ENCODE measurements at regions not wholly inside any gene's neighbourhood (a gene's known extent, or its start where the extent isn't known, plus 50 kb on each side); places are given as distances from the start of the nearest gene placed in this dataset.
"Not testable (repeated sequence)": the region's sequence is repeated elsewhere in the genome, so short reads cannot be mapped to it uniquely, and the experiment has no call there.

DNA sequence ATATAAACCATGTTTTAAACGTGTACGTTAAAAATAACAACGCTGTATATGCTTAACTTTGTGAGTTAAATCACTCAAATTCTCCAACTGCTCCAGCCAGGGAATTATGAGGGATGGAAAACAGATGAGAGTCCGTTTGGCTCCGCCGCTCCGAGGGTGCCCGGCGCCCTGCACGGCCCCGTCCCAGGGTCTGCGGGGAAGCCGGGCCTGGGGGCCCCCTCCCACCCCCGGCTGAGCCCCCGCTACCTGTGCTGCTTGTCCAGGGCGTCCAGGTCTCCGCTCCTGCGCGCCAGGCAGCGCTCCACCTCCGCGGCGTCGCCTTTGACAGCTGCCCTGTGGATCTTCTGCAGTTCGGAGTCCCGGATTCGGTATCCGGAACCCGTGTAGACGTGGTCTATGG, 415.5 kb downstream of the FOXD4L4 start:
- DNase-seq (ENCODE audit: low read depth); H3K4me3 ChIP-seq (ENCODE audit: low read length): not testable (repeated sequence)

DNA sequence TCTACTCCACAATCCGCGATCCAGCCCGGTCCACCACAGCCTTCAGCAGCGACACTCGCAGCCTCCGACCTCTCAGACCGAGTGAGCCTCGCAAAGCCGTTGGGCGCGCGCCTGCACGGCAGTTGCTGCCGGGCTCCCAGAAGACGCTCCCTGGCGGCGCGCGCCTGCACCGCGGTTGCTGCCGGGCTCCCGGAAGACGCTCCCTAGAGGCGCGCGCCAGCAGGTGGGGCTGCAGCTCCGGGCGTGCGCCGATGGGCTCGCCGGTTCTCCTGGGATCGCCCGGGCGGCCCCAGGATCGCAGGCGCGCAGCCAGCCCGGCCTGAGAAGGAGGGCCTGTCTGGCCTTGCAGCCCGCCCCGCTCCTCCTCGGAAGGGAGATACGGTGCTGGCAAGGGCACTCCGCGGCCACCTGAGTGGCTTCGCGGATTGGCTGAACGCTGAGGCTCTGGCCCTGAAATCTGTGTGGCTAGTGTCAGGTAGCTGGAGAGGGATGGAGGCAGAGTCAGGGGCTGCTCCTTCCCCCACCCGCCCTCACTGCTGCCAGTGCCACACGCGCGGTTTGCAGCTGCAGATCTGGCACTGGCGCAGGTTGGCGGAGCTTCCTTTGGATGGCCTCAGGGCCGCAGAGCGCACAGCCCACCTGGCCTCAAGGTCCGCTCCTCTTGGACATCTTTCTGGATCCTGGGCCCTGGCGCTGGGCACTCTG, 416.2 kb downstream of the FOXD4L4 start:
- TF ChIP-seq, protein P1, sequence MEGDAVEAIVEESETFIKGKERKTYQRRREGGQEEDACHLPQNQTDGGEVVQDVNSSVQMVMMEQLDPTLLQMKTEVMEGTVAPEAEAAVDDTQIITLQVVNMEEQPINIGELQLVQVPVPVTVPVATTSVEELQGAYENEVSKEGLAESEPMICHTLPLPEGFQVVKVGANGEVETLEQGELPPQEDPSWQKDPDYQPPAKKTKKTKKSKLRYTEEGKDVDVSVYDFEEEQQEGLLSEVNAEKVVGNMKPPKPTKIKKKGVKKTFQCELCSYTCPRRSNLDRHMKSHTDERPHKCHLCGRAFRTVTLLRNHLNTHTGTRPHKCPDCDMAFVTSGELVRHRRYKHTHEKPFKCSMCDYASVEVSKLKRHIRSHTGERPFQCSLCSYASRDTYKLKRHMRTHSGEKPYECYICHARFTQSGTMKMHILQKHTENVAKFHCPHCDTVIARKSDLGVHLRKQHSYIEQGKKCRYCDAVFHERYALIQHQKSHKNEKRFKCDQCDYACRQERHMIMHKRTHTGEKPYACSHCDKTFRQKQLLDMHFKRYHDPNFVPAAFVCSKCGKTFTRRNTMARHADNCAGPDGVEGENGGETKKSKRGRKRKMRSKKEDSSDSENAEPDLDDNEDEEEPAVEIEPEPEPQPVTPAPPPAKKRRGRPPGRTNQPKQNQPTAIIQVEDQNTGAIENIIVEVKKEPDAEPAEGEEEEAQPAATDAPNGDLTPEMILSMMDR (IDR thresholded peaks at IDR 0.05; ENCODE audit: insufficient read depth, low read depth, low read length, missing control alignments): peak; percentile 19
- peak overlapping the region; percentile 24 for H3K4me3 ChIP-seq (ENCODE audit: low read length)
- DNase-seq (ENCODE audit: low read depth): peak; percentile 88

DNA sequence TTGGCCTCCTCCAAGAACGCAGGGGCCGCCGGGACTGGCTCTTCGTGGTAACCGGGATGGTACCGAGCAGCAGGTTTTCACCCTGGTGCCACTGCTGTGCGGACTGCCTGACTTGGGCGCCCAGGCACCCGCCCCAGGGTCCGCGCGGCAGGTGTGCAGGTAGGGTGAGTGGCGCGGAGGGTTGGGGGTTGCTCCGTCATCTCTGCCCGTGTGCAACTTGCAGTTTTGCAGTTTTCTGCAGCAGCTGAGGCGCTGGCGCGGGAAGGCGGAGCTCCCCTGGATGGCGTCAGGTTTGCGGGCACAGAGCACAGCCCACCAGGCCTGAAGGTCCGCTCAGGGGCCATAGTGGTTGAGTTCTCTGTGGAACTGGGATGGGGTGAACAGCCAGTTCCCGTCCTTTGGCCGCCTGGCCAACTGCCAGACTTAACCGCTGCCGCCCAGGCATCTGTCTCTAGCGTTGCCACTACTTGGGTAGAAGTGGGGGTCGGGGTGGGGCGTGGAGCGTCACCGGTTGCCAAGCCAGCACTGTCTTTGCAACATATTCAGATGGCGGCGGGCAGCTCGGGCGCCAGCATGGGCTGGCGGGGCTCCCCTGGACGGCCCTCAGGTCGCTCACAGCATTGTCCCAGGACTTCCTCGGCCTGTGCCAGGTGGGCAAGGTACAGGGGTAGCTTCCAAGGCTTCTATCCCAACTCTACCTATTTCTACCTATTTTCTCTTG, 417.2 kb downstream of the FOXD4L4 start:
- not testable (repeated sequence) for H3K4me3 ChIP-seq (ENCODE audit: low read length); DNase-seq (ENCODE audit: low read depth)

DNA sequence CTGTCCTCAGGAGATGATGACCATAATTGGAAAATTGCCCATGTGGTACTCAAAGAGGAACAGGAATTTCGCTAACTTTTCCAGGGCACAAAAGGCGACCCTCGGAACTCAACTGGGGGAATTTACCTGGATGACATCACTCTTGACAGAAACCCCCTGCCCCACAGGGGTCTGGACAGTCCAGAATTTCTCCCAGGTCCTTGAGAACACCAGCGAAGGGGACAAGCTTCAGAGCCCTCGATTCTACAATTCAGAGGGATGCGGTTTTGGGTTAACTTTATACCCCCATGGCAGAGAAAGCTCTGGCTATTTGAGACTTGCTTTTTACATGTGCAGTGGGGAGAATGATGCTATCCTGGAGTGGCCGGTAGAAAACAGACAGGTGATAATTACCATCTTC, 445.4 kb downstream of the FOXD4L4 start:
- DNase-seq (ENCODE audit: low read depth); H3K4me3 ChIP-seq (ENCODE audit: low read length): not testable (repeated sequence)

DNA sequence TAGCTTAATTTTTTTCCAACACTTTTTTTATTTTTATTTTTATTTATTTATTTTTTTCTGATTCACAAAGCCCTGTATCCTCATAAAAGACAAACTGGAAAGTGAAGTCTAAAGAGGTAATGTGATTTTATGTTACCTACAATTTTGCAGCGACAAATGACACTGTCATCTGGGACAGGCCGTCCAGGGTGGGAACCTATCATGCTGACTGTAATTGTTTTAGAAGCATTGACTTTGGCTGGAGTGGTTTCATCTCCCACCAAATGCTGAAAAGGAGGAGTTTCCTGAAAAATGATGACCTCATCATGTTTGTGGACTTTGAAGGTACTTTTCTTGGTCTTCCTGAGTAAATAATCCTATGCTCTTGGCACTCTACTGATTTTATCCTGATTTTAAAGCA, 446.7 kb downstream of the FOXD4L4 start:
- not testable (repeated sequence) for H3K4me3 ChIP-seq (ENCODE audit: low read length); DNase-seq (ENCODE audit: low read depth)

DNA sequence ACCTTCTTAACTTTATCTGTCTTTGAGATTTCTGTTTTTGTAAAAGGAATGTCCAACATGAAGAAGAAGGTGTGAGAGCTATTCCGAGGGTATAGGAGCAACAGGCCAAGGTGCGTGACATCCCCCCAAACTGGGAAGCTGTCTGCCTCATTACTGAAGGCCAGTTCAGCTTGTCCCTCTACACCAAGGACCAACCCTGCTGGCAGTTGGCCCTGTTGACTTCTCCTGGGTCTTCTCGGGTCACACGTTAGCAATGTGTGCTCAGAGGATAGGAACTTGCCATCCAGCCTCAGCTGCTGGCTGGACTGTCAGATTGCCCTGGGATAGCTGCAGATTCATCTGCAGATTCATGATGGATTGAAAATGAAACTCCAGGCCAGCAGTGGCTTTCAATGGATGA, 460.3 kb downstream of the FOXD4L4 start:
- not testable (repeated sequence) for H3K4me3 ChIP-seq (ENCODE audit: low read length); DNase-seq (ENCODE audit: low read depth)

DNA sequence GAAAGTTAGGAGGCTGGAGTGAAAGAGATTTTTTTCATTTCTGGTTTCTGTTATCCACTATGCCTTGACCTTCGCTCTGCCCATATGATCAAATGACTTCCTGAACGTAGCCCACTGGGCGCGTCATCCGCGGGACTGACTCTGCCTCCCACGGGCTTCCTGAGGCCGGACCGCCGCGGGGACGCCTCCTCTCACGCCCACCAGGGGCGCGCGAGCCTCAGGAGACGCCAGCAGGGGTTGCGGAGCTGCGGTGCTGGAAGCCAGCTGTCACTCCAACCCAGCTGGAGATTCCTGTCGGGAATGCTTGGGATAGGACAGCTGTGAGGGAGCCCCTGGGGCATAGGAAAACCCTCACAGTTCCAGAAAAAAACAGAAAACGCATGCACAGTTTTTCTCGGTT, 461.5 kb downstream of the FOXD4L4 start:
- DNase-seq (ENCODE audit: low read depth); H3K4me3 ChIP-seq (ENCODE audit: low read length): not testable (repeated sequence)

DNA sequence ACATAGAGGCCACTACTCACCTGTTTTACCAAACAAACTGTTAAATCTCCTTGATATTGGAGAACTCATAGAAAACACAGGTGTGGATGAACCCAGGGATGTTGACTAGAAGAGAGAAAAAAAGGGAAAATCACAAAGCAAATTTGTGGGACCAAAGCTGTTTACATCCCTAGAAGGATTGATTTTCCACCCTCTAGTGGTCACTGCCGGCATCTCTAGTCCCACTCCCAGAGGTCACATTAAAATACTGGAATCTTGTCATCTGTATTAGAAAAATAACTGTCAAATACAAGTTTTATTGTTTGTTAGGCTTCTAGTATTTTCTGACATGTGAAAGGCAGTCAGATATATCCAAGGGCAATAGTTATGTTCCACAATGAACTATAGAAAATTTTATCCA, 469.7 kb downstream of the FOXD4L4 start:
- DNase-seq (ENCODE audit: low read depth); H3K4me3 ChIP-seq (ENCODE audit: low read length): not testable (repeated sequence)

DNA sequence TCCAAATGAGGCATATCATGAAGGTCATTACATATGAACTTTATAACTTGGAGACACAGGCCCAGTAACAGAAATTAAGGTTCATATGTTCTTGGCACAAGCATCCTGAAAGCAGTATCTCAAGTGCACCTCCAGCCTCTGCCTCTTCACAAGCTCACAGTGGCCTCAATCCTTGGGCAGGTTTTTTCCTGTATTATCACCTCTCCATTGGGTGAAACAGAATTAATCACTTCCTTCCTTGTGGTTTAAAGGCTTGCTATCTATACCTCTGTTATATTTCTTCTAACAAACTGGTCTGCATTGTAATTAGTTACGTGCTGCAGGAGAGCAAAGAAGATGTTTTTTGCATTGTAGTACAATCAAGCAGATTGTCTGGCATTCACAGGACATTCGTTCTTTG, 471.0 kb downstream of the FOXD4L4 start:
- H3K4me3 ChIP-seq (ENCODE audit: low read length): not testable (repeated sequence)

DNA sequence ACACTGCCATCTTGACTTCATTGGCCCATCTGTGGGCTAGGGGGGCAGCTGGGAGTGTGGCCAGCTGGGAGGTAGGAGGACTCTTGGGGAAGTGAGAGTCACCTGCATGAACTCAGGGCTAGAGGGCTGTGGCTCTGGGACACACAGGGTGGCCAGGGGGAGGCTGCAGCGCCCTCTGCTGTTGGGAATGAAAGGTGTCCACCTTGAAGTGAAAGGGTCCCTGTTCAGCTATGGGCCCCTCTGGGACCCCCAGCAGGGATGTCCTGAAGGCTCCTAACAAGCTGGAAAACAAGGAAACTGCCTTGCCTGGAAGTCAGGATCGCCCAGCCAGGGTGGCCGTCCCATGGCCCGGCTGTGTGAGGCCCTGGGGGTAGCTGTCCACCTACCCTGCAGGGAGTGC, 507.8 kb downstream of the FOXD4L4 start:
- not testable (repeated sequence) for DNase-seq (ENCODE audit: low read depth); H3K4me3 ChIP-seq (ENCODE audit: low read length)

More for the DNA sequence above, 471.0 kb downstream of the FOXD4L4 start:
- not testable (repeated sequence) for DNase-seq (ENCODE audit: low read depth)

DNA sequence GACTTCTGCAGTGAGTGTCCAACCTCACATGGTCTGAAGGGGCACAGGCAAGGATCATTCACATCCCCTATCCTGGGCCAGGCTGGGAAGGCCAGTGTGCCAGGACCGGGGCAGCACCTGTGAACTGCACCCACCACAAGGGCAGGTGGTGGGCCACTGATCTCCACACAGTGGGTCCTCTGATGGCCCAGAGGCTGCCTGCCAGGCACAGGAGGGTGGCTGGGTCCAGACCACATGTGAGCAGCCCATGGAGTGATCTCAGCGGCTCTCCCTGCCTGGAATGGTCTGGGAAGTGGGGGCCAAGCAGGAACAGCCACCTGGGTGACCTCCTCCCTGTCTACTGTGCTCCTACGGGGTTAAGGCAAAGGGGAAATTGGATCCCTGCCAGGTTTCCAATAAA, 508.5 kb downstream of the FOXD4L4 start:
- not testable (repeated sequence) for H3K4me3 ChIP-seq (ENCODE audit: low read length); DNase-seq (ENCODE audit: low read depth)

DNA sequence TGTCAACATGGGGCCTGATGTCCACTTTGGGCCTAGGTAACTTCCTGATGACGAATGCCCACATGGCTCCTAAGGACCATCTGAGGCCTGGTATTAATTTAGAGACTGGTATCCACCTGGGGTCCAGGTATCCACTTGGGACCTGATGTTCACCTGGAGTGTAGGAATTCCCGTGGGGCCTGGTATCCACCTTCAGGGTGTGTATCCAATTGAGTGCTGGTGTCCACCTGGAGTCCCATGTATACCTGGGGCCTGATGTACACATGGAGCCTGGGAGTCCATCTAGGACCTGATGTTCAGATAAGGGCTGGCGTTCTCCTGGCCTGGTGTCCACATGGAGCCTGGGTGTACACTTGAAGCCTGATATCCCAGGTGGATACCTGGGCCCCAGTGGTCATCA, 520.6 kb downstream of the FOXD4L4 start:
- H3K4me3 ChIP-seq (ENCODE audit: low read length); DNase-seq (ENCODE audit: low read depth): not testable (repeated sequence)

DNA sequence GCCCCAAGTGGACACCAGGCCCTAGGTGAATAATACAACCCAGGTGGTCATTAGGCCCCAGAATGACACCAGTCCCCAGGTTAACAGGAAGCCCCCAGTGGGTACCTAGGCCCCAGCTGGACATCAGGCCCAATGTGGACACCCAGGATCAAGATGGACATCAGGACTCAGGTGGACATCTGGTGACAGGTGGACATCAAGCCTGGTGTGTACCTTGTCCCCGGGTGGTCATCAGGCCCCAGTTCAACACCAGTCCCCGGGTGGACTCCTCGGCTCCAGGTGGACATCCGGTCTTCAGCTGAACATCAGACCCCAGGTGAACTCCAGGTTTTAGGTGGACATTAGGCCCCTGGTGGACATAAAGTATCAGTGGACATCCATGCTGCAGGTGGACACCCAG, 524.6 kb downstream of the FOXD4L4 start:
- not testable (repeated sequence) for H3K4me3 ChIP-seq (ENCODE audit: low read length); DNase-seq (ENCODE audit: low read depth)

DNA sequence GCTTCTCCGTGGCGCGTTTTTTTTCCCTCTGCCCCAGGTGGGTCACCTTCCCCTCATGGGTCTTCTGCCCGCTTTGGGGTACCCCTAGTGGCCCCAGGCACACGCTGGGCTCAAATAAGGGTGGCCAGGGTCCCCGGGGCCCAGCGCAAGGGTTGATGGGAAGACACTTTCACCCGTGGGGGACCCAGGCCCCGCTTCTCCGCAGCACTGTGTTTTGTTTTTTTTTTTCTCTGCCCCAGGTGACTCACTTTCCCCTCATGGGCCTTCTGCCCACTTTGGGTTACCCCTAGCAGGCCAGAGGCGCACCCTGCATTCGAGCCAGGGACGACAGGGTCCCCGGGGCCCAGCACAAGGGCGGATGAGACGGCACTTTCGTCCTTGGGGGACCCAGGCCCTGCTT, 526.7 kb downstream of the FOXD4L4 start:
- not testable (repeated sequence) for H3K4me3 ChIP-seq (ENCODE audit: low read length); DNase-seq (ENCODE audit: low read depth)

DNA sequence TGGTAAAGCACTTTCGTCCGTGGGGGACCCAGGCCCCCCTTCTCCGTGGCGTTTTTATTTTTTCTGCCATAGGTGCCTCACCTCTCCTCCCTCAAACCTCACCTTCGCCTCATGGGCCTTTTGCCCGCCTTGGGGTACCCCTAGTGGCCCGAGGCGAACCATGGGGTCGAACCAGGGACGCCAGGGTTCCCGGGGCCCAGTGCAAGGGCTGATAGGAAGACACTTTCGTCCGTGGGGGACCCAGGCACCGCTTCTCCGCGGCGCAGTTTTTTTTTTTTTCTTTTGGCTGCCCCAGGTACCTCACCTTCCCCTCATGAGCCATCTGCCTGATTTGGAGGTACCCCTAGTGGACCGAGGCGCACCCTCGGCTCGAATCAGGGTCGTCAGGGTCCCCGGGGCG, 527.8 kb downstream of the FOXD4L4 start:
- DNase-seq (ENCODE audit: low read depth); H3K4me3 ChIP-seq (ENCODE audit: low read length): not testable (repeated sequence)

DNA sequence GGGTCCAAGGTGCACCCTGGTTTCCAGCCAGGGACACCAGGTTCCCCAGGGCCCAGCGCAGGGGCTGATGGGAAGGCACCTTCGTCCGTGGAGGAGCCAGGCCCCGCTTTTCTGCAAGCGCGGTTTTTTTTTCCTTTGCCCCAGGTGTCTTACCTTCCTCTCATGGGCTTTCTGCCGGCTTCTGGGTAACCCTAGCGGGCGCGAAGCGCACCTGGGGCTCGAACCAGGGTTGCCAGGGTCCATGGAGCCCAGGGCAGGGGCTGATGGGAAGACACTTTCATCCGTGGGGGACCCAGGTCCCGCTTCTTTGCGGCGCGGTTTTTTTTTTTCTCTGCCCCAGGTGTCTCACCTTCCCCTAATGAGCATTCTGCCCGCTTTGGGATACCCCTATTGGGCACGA, 529.3 kb downstream of the FOXD4L4 start:
- DNase-seq (ENCODE audit: low read depth); H3K4me3 ChIP-seq (ENCODE audit: low read length): not testable (repeated sequence)

DNA sequence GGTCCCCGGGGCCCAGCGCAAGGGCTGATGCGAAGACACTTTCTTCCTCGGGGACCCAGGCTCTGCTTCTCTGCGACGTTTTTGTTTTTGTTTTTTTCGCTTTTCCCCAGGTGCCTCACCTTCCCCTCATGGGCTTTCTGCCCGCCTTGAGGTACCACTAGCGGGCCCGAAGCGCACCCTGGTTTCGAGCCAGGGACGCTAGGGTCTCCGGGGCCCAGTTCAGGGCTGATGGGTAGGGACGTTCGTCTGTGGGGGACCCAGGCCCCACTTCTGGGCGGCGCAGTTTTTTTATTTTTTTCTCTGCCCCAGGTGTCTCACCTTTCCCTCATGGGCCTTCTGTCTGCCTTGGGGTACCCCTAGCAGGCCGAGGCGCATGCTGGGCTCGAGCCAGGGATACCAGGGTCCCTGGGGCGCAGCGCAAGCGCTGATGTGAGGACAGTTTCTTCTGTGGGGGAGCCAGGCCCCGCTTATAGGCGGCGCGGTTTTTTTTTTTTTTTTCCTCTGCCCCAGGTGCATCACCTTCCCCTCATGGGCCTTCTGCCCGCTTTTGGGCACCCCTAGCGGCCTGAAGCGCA, 530.0 kb downstream of the FOXD4L4 start:
- not testable (repeated sequence) for H3K4me3 ChIP-seq (ENCODE audit: low read length); DNase-seq (ENCODE audit: low read depth)

DNA sequence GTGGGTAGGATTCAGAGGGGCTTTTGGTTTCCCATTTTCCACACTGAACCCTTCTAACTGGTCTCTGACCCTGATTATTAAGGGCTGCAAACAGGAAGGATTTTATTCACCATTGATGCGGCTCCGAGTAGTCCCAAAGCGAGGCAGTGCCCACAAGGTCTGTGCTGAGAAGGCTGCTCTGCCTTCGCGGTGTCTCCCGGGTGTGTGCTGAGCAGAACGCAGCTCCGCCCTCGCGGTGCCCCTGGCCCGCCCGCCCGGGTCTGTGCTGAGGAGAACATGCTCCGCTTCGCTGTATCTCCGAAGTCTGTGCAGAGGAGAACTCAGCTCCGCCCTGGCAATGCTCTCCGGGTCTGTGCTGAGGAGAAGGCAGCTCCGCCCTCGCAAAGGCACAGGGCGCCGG, 530.7 kb downstream of the FOXD4L4 start:
- not testable (repeated sequence) for H3K4me3 ChIP-seq (ENCODE audit: low read length); DNase-seq (ENCODE audit: low read depth)

DNA sequence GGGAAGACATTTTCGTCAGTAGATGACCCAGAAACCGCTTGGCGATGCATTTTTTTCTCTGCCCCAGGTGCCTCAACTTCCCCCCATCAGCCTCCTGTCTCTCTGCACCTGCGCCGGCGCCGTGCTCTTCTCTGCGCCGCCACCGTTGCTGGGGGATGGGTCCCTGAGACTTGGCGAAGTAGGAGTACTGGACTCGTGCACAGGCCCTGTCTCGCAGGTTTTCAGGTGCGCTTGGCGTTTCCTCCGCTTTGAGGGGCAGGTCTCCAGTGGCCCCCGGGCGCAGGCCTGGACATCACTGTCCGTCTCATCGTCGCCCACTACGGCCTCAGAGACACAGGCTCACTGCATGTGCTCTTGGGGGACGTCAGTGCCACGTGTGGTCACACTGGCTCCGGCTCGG, 532.1 kb downstream of the FOXD4L4 start:
- DNase-seq (ENCODE audit: low read depth); H3K4me3 ChIP-seq (ENCODE audit: low read length): not testable (repeated sequence)
